ENCODE measurements at regions not wholly inside any gene's neighbourhood (a gene's known extent, or its start where the extent isn't known, plus 50 kb on each side); places are given as distances from the start of the nearest gene placed in this dataset.

- ChIA-PET POLR2A (no interaction called here), CTCF (no interaction called here)
- no peaks in the 10 kb centered on the region for H4K20me1 ChIP-seq (ENCODE audit: control insufficient read depth, insufficient read depth, low read length, poor library complexity, severe bottlenecking)
- H3K4me2 ChIP-seq (replicated peaks; ENCODE audit: low read depth, low read length, poor library complexity, severe bottlenecking): no peak overlapping the region
- intact Hi-C loops (cut with micrococcal nuclease): loop anchor here (5.0 to 10.0 kb wide), 2 partner anchors 77 to 400 kb away; no protein-coding TSS in a partner anchor
- H3K4me3 ChIP-seq (ENCODE audit: control extremely low read depth in 1 of 5, extremely low read depth in 1 of 5, insufficient read depth in 1 of 5, low read depth in 2 of 5, low read length in 4 of 5): no peak overlapping the region
- no peaks in the 10 kb centered on the region for H3K79me2 ChIP-seq (ENCODE audit: control insufficient read depth, insufficient read depth, low read length)
- H3K4me1 ChIP-seq (ENCODE audit: control insufficient read depth in 2 of 2, insufficient read depth in 2 of 2, low read length in 2 of 2): no peaks in the 10 kb centered on the region
- H2AFZ ChIP-seq (ENCODE audit: insufficient read depth, low read depth, low read length, poor library complexity, severe bottlenecking): no peak overlapping the region
- DNase-seq (no peak), ATAC-seq (ENCODE audit: low read depth) (no peak)
- H3K27me3 ChIP-seq (replicated peaks in 1 of 4; ENCODE audit: control extremely low read depth in 1 of 4, control insufficient read depth in 3 of 4, insufficient read depth in 4 of 4, low read length in 3 of 4): no peaks in the 10 kb centered on the region
- H3K9ac ChIP-seq (ENCODE audit: low read length): no peak overlapping the region
- Mint-ChIP-seq H3K27ac (no peak overlapping the region), H3K27me3 (peaks cover 4% of the 10 kb centered on the region), H3K4me1 (peaks cover 2% of the 10 kb centered on the region), H3K9me3 (ENCODE audit: insufficient read depth) (no peaks in the 10 kb centered on the region), H3K4me3 (no peak overlapping the region)
- TF ChIP-seq EZH2 (IDR thresholded peaks at IDR 0.05; ENCODE audit: borderline replicate concordance, insufficient read depth, low read depth, low read length, poor library complexity, severe bottlenecking): no peak
- TF ChIP-seq, protein P1, sequence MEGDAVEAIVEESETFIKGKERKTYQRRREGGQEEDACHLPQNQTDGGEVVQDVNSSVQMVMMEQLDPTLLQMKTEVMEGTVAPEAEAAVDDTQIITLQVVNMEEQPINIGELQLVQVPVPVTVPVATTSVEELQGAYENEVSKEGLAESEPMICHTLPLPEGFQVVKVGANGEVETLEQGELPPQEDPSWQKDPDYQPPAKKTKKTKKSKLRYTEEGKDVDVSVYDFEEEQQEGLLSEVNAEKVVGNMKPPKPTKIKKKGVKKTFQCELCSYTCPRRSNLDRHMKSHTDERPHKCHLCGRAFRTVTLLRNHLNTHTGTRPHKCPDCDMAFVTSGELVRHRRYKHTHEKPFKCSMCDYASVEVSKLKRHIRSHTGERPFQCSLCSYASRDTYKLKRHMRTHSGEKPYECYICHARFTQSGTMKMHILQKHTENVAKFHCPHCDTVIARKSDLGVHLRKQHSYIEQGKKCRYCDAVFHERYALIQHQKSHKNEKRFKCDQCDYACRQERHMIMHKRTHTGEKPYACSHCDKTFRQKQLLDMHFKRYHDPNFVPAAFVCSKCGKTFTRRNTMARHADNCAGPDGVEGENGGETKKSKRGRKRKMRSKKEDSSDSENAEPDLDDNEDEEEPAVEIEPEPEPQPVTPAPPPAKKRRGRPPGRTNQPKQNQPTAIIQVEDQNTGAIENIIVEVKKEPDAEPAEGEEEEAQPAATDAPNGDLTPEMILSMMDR (IDR thresholded peaks at IDR 0.05): no peak
- no peak overlapping the region for H3K27ac ChIP-seq (ENCODE audit: low read length in 2 of 2)
- no peaks in the 10 kb centered on the region for H3K36me3 ChIP-seq (replicated peaks in 1 of 2; ENCODE audit: control extremely low read depth in 1 of 2, control insufficient read depth in 1 of 2, extremely low read depth in 1 of 2, insufficient read depth in 2 of 2, low read length in 1 of 2)
- 73% methylated on average over 6 of the region's 6 CpGs for WGBS (ENCODE audit: insufficient coverage)
- H3K9me3 ChIP-seq (ENCODE audit: control extremely low read depth in 1 of 3, control insufficient read depth in 2 of 3, insufficient read depth in 1 of 3, low read length in 2 of 3): no peaks in the 10 kb centered on the region
Measured at GRCh38 chr14:53534841-53535240, 381.7 kb upstream of the DDHD1 start.

DNA sequence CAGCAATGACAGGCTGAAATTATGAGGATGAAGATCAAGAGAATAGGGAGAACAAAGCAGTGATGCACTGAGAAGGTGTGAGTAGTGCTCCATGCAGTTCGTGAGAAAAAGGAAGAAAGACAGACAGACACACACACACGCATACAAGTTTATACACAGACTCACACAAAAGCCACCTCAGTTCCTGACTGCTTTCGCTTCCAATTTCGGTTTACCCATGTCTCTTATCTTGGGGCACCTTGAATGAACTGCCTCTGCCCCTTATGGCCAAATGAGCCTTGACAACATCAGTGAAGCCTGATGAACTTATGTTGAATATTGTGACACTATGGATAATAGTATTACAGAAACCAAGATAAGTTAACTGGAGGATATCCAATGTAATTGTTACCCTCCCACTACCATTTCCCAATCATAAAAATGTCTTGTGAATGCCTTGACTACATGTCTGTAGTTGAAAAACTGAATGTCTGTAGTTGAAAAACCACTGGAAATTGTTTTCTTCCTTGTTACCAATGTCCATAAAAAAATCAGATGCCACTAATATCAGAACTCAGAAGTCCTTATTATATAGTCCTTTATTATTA lies 380.4 kb upstream of the DDHD1 start:
- H3K27me3 ChIP-seq (replicated peaks in 1 of 4; ENCODE audit: control extremely low read depth in 1 of 4, control insufficient read depth in 3 of 4, insufficient read depth in 4 of 4, low read length in 3 of 4): no peaks in the 10 kb centered on the region
- H3K27ac ChIP-seq (ENCODE audit: low read length in 2 of 2): no peak overlapping the region
- ChIA-PET CTCF (interaction anchor here (1.1 kb wide), 1 partner anchor 643 kb away, joined by 3 read pairs; no protein-coding TSS in a partner anchor), POLR2A (no interaction called here)
- Mint-ChIP-seq H3K9me3 (ENCODE audit: insufficient read depth) (no peaks in the 10 kb centered on the region), H3K4me1 (no peaks in the 10 kb centered on the region), H3K27me3 (no peaks in the 10 kb centered on the region), H3K27ac (no peak overlapping the region), H3K4me3 (no peak overlapping the region)
- WGBS (ENCODE audit: insufficient coverage): 33% methylated on average over 2 of the region's 4 CpGs
- ATAC-seq (ENCODE audit: low read depth) (no peak), DNase-seq (no peak)
- H3K36me3 ChIP-seq (replicated peaks in 1 of 2; ENCODE audit: control extremely low read depth in 1 of 2, control insufficient read depth in 1 of 2, extremely low read depth in 1 of 2, insufficient read depth in 2 of 2, low read length in 1 of 2): no peaks in the 10 kb centered on the region
- no peak overlapping the region for H3K4me2 ChIP-seq (replicated peaks; ENCODE audit: low read depth, low read length, poor library complexity, severe bottlenecking)
- no peaks in the 10 kb centered on the region for H4K20me1 ChIP-seq (ENCODE audit: control insufficient read depth, insufficient read depth, low read length, poor library complexity, severe bottlenecking)
- no peaks in the 10 kb centered on the region for H3K4me1 ChIP-seq (ENCODE audit: control insufficient read depth in 2 of 2, insufficient read depth in 2 of 2, low read length in 2 of 2)
- TF ChIP-seq, protein P1 (IDR thresholded peaks at IDR 0.05): no peak
- TF ChIP-seq EZH2 (IDR thresholded peaks at IDR 0.05; ENCODE audit: borderline replicate concordance, insufficient read depth, low read depth, low read length, poor library complexity, severe bottlenecking): no peak
- H3K79me2 ChIP-seq (ENCODE audit: control insufficient read depth, insufficient read depth, low read length): no peaks in the 10 kb centered on the region
- intact Hi-C loops (cut with micrococcal nuclease): loop anchor here (10.0 kb wide), 1 partner anchor 401 kb away; no protein-coding TSS in a partner anchor
- H3K9ac ChIP-seq (ENCODE audit: low read length): no peak overlapping the region
- H3K4me3 ChIP-seq (ENCODE audit: control extremely low read depth in 1 of 5, extremely low read depth in 1 of 5, insufficient read depth in 1 of 5, low read depth in 2 of 5, low read length in 4 of 5): no peak overlapping the region
- H2AFZ ChIP-seq (ENCODE audit: insufficient read depth, low read depth, low read length, poor library complexity, severe bottlenecking): no peak overlapping the region
- H3K9me3 ChIP-seq (ENCODE audit: control extremely low read depth in 1 of 3, control insufficient read depth in 2 of 3, insufficient read depth in 1 of 3, low read length in 2 of 3): no peaks in the 10 kb centered on the region

Measured in B cell (primary cell).